ES-I3 (cell line): ENCODE measurements at regions not wholly inside any gene's neighbourhood (a gene's known extent, or its start where the extent isn't known, plus 50 kb on each side); places are given as distances from the start of the nearest gene placed in this dataset.

ENCODE experiments used
- H3K36me3 ChIP-seq: 2 replicates; pipeline ENCODE4 v1.6.1; 2013; ENCODE audit warnings: mild to moderate bottlenecking, low read length, control low read depth, moderate library complexity; ENCODE audit not compliant: insufficient read depth
- H3K4me1 ChIP-seq: 2 replicates; pipeline ENCODE4 v1.6.1; 2013; ENCODE audit warnings: mild to moderate bottlenecking, control low read depth, low read length; ENCODE audit not compliant: insufficient read depth
- H3K9ac ChIP-seq: 2 replicates; pipeline ENCODE4 v1.6.1; 2013; ENCODE audit warnings: low read depth, mild to moderate bottlenecking, low read length, moderate library complexity
- H3K9me3 ChIP-seq: 2 replicates; pipeline ENCODE4 v1.6.1; 2013; ENCODE audit warnings: mild to moderate bottlenecking, low read length, moderate library complexity; ENCODE audit not compliant: control insufficient read depth, insufficient read depth

GRCh38 chr14:85382341-85382740 lies 147.6 kb upstream of the FLRT2 start:
- Histone ChIP-seq H3K9ac (no peak overlapping the region), H3K4me1 (no peaks in the 10 kb centered on the region), H3K36me3 (no peaks in the 10 kb centered on the region; the same call in 1 of the 2 replicates), H3K9me3 (no peaks in the 10 kb centered on the region)

DNA sequence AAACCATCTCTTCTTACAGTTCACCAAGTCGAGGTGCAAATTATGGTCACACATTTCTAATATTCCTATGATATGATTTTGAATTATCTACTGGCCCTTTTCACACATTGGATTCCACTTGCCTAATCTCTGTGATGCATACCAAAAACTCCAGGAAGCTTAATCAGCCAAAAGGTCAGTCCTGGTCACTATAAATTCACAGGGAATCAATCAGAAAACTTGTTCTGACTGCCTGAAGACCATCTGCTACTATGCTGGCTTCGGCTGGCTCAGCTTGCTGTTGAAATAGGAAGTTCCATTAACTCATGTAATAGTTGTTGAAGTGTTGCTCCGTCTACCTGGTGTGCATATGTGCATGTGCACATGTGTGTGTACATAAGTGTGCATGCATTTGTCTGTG lies 142.8 kb upstream of the FLRT2 start:
- Histone ChIP-seq H3K36me3 (no peaks in the 10 kb centered on the region), H3K4me1 (no peaks in the 10 kb centered on the region), H3K9ac (no peak overlapping the region), H3K9me3 (no peaks in the 10 kb centered on the region)

- H3K9ac ChIP-seq = no peak overlapping the region
These were observed 139.7 kb upstream of the FLRT2 start for GRCh38 chr14:85390236-85390635.

GRCh38 chr14:85391455-85391854 lies 138.5 kb upstream of the FLRT2 start:
- H3K9ac ChIP-seq = no peak overlapping the region
- H3K9me3 ChIP-seq = no peaks in the 10 kb centered on the region
- peaks cover 4% of the 10 kb centered on the region; the same call in 1 of the 2 replicates for H3K4me1 ChIP-seq
- no peaks in the 10 kb centered on the region for H3K36me3 ChIP-seq

More at GRCh38 chr14:85390236-85390635, 139.7 kb upstream of the FLRT2 start:
- Histone ChIP-seq H3K9me3 (no peaks in the 10 kb centered on the region), H3K36me3 (no peaks in the 10 kb centered on the region), H3K4me1 (peaks cover 4% of the 10 kb centered on the region; the same call in 1 of the 2 replicates)

GRCh38 chr14:85391892-85392291 lies 138.1 kb upstream of the FLRT2 start:
- Histone ChIP-seq H3K9me3 (no peaks in the 10 kb centered on the region), H3K4me1 (peaks cover 4% of the 10 kb centered on the region; the same call in 1 of the 2 replicates), H3K9ac (no peak overlapping the region), H3K36me3 (no peaks in the 10 kb centered on the region)

DNA sequence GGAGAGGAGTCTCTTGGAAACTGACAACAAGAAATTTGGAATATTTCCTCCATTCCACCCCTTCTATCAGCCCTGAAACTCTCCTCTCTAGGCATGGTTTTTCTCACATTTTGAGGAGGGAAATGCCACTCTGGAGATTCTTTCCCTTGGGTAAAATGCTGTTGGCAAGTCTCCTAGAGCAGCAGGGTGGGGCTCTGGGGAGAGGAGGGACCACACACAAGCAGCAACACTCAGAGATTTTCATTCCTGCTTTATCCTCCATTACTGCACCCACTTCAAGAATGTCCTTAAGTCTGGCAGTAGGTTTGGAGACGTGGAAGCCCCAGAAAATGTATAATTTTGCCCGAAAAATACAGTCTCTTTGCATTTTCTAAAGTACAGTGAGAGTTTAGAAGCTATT lies 130.8 kb upstream of the FLRT2 start:
- H3K9me3 ChIP-seq = no peaks in the 10 kb centered on the region
- H3K9ac ChIP-seq = no peak overlapping the region
- no peaks in the 10 kb centered on the region for H3K36me3 ChIP-seq
- H3K4me1 ChIP-seq = no peaks in the 10 kb centered on the region

GRCh38 chr14:85400678-85401077 lies 129.3 kb upstream of the FLRT2 start:
- Histone ChIP-seq H3K9ac (no peak overlapping the region), H3K4me1 (no peaks in the 10 kb centered on the region), H3K9me3 (no peaks in the 10 kb centered on the region), H3K36me3 (no peaks in the 10 kb centered on the region)

GRCh38 chr14:85401384-85401783 lies 128.6 kb upstream of the FLRT2 start:
- H3K4me1 ChIP-seq = no peaks in the 10 kb centered on the region
- no peaks in the 10 kb centered on the region for H3K9me3 ChIP-seq
- H3K36me3 ChIP-seq = no peaks in the 10 kb centered on the region
- no peak overlapping the region for H3K9ac ChIP-seq

DNA sequence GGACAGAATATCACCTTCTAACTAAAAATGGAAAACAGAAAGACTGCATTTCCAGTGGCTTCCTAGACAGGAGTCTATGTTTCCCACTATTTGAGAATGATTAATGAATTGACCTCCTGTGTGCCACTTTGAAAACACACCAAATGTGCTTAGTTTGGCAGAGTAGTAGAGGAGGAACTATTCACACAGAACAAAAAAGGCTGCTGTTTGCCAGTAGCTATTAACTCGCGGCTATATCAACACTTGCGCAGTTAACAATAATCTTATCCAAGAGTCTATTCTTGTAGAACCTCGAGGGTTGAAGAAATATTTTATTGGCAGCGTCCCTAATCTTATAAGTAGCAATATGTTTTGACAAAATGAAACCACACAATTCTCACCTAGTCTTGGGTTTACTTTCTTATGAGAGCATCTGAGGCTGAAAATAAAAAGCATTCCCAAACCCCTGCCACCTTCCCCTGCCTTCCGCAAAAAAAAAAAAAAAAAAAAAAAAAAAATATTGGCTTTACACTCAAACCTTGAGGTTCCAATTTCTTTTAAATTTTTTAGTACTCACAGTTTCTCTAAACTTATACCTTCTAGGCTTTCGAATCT lies 127.3 kb upstream of the FLRT2 start:
- Histone ChIP-seq H3K36me3 (no peaks in the 10 kb centered on the region), H3K4me1 (no peaks in the 10 kb centered on the region), H3K9ac (no peak overlapping the region)

DNA sequence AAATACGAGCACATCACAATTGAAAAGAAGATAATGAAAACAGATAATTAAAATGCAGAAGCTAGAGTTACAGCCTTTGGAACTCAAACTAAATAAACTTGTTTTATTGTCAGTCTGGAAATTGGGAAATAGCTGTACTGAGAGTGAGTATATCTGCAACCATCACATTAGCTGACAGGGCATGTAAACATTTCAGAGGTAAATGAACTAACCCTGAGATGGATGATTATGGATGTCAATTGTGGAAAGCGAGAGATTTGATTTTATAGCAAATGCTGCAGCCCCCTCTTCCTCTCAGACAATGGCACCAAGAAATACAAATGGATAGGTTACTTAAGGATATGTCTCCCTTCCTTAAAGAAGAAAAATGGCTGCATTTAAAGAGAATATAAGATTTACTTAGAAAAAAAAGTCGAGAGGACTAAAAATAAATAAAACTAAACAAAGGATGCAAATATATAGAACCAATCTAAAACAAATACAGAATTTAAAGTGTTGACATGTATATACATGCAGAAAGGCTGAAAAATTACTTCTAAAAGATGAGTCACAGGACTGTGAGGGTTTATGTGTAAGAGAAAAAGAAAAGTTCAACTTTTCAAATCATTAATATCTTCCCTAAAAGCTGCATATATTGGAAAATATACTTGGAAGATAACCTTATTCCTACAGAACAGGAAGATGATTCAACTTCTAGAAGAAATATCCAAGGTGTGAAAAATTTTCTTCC lies 120.3 kb upstream of the FLRT2 start:
- no peak overlapping the region for H3K9ac ChIP-seq
- no peaks in the 10 kb centered on the region for H3K36me3 ChIP-seq
- no peaks in the 10 kb centered on the region for H3K9me3 ChIP-seq
- H3K4me1 ChIP-seq = peaks cover 6% of the 10 kb centered on the region; the same call in 1 of the 2 replicates

More for the DNA sequence above, 127.3 kb upstream of the FLRT2 start:
- H3K9me3 ChIP-seq = no peaks in the 10 kb centered on the region

DNA sequence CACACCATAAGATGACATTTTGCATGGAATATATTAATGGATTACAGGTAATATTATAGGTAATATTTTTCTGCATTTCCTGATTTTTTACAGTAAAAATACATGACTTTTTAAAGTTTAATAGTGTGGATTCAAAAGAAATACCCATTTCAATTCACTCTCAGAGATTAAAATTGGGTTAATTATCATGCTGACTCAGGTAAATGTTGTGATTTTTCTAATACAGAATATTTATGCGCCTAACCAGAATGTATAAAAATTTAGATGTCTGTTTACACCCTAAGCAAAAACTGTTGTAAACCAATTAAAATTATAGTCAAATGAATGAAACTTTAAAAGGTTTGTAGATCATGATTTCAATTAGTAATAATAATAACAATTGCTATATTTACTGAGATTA lies 117.2 kb upstream of the FLRT2 start:
- H3K9ac ChIP-seq = no peak overlapping the region
- H3K4me1 ChIP-seq = peaks cover 14% of the 10 kb centered on the region; the same call in 1 of the 2 replicates
- H3K36me3 ChIP-seq = no peaks in the 10 kb centered on the region
- H3K9me3 ChIP-seq = no peaks in the 10 kb centered on the region

GRCh38 chr14:85413836-85414526 lies 116.0 kb upstream of the FLRT2 start:
- no peak overlapping the region for H3K9ac ChIP-seq
- no peaks in the 10 kb centered on the region for H3K36me3 ChIP-seq
- H3K9me3 ChIP-seq = no peaks in the 10 kb centered on the region
- peaks cover 14% of the 10 kb centered on the region; the same call in 1 of the 2 replicates for H3K4me1 ChIP-seq

DNA sequence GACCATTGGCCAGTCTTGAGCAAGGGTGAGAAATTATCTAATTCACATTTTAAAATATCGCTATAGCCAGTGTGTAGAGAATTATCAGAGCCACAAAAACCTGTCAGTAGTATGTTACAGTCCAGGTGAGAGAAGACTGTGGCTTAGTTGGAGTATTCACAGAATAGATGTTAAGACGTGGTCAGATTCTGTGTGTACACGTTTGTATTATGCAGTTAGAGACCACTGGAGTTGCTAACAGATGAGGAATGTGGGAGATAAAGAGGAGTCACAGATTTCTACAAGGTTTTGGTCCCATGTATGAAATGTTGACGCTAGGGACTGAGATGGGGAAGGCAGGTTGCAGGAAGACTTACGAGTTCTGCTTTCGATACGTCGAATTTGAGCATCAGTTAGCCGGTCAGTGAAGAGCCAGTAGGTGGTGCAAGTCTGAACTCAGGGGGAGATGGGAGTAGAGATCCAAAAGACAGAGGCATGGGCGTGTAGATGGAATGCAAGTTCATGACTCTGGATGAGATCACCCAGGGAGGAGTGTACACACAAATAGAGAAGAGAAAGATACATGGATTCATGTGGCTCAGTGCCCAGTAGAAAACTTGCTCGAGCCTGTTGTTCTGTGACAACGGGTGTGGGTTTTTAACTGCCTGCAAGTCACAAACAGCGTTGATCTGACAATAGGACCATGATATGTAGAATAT lies 114.8 kb upstream of the FLRT2 start:
- H3K9me3 ChIP-seq = no peaks in the 10 kb centered on the region
- no peak overlapping the region for H3K9ac ChIP-seq
- H3K4me1 ChIP-seq = peaks cover 14% of the 10 kb centered on the region; the same call in 1 of the 2 replicates
- H3K36me3 ChIP-seq = no peaks in the 10 kb centered on the region

GRCh38 chr14:85416771-85417170 lies 113.2 kb upstream of the FLRT2 start:
- H3K4me1 ChIP-seq = peaks cover 22% of the 10 kb centered on the region; the same call in 1 of the 2 replicates
- no peaks in the 10 kb centered on the region for H3K9me3 ChIP-seq
- no peak overlapping the region for H3K9ac ChIP-seq

More at GRCh38 chr14:85416771-85417170, 113.2 kb upstream of the FLRT2 start:
- no peaks in the 10 kb centered on the region for H3K36me3 ChIP-seq
